Activated CD4-positive, CD25-positive, alpha-beta regulatory T cell (primary cell): ENCODE measurements at regions not wholly inside any gene's neighbourhood (a gene's known extent, or its start where the extent isn't known, plus 50 kb on each side); places are given as distances from the start of the nearest gene placed in this dataset.
"Not testable (repeated sequence)": the region's sequence is repeated elsewhere in the genome, so short reads cannot be mapped to it uniquely, and the experiment has no call there.

Experiments
- DNase-seq, 4 experiments: peaks; one replicate each; lab custom pipeline; 2025; lab: John Stamatoyannopoulos, UW

DNA sequence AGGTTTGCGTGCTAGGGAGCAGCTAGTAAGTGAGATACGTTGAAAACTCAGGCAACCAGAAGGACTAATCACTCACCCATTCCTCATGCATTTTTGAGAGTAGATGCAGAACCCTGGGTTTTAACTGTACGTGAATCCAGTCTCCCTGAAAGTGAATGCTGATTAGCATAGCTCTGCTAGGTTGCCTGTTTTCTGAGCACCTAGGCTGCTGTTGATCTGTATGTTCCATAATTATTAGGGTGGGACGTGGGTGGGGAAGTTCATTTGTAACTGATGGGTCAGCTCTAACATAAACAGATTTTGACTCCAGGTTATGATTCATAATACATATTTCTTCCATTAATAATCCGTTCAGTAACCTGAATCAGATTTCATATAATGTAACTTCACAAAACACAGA lies 379.0 kb upstream of the FANCL start:
- DNase-seq, result no peak

DNA sequence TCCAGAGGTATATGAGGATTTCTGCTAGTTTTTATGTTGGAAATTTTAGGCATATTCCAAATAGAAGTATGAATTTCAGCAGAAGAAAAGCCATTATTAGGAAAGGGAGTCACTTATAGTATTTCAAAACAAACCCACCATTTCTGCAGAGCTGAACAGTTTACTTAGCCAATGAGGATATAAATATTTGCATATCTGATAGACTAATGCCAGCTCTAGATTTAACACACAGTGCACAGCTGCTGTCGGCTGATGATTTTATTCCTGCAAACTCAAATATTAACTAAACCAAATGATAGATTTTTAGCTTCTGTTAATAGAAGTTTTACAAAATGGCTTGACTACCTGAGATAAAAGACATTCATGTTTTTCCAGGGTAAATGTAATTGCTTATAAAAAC lies 375.8 kb upstream of the FANCL start:
- DNase-seq, result no peak

DNA sequence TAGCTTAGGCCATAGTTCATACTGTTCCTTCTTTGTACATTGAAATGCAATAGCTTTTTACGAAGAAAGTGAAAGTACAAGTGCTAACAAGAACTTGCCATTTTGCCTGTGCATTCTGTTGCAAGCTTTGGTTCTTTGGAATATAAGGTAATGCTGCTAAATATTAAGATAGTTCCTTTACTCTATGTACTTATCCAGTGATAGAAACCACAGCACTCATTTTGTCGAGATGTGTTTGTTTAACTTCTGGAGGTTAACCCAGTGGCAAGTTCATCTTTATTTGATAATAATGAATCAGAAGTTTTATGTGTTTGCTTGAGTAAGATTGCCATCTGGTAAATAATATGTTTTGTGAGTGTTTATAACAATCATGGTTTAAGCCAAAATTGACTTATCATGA lies 373.1 kb upstream of the FANCL start:
- DNase-seq, result no peak

DNA sequence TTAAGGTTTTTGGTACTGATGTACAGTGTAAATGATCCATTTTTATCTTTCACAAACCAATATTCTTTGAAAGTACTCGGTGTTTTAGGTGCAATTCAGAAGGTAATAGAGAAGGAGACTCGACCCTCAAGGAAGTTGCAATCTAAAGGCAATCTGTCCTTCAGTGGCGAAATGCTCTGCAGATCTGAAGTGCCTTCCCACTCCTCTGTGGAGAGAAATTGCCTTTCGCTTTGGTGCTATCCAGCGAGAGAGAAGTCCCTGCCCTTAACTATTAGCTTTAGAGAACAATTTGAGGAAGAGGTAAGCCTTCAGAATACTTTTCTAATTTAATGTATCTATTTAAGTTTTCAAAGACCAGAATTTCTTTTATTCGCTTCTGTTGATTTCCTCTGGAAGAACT lies 371.8 kb upstream of the FANCL start:
- DNase-seq, result no peak

DNA sequence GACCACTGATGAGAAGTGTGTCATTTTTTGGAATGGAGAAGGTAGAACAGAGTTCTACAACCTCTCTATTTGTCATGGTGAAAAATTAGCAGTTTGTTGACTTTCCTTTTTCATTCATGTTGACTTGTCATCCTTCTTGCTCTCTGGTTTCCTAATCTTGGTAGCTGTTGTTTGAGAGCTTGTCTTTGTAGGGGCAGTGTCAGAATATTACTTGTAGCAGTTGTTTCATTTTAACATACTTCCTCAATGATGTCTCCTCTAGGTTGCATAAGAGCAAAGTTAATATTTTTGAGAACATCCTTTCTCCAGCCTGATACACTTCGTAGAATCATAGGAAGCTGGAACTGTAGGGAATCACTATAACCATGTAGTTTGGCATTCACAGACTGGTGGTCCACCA lies 368.2 kb upstream of the FANCL start:
- no peak for DNase-seq

DNA sequence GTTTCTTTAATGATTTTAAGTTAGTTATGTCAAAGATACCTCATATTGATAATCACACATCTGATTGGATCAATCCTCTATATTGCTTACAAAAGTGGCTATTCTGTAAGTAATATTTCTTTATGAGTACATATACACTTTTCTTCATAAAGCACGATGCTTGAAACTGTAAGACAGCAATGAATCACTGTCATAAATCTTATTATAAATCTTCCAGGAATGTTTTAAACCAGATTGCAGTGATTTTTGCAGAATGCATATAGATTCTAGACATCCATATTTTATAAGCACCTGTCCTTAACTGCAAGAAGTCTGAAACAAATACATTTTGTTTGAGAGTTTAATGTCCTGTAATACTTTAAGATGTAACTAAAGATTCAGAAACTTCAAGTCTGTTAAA lies 367.0 kb upstream of the FANCL start:
- no peak for DNase-seq

DNA sequence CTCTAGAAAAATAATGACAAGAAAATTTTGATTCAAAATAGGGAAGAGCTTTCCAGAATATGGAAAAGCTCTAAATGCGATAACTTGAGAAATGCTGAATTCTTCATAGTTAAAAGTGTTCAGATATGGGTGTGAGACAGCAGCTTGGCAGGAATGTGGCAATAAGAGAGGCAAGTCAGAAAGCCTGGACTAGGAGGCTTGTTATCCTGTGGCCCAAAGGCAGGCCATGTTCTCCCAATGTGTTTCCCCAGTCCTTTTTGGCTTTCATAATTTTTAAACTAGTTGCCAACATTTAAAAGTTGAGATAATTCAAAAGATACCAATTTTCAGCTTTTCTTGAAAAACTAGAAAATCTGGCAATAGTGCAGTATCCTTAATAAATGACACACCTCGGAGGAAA lies 366.3 kb upstream of the FANCL start:
- no peak for DNase-seq

DNA sequence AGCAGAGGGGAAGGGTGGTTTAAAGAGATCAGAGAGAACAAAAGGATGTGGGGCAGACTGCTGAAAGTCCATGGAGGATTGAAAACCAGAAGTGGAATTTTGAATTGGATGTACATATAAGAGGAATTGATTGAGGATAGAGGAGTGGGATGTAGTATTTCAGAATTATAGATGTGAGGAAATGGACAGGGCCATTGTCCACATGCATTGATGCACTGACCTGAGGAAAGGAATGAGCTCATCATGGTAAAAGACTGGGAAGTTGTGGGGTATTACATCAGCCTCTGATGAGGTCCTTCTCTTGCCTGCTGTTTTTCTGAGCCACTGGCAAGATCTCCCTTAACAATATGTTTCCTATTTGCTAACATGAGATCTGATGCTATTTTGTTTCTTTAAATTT lies 365.7 kb upstream of the FANCL start:
- no peak for DNase-seq

DNA sequence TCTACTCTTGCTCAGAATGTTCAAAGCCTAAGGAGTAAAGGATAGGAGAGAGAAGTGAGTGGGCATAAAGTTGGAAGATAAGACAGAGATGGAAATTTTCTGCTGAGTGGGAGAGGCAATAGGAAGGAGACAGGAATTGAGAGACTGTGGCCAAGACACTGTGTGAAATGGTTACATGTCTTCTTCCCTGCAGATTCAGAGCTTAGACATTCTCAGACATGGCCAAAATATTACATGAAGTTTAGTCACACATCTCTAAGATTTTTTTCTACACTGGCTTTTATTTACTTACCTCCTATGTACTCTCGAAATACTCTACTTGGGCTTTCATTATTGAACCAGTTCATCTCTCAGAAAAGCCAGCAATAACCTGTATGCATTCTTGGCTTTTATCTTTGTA lies 363.0 kb upstream of the FANCL start:
- DNase-seq, result no peak

DNA sequence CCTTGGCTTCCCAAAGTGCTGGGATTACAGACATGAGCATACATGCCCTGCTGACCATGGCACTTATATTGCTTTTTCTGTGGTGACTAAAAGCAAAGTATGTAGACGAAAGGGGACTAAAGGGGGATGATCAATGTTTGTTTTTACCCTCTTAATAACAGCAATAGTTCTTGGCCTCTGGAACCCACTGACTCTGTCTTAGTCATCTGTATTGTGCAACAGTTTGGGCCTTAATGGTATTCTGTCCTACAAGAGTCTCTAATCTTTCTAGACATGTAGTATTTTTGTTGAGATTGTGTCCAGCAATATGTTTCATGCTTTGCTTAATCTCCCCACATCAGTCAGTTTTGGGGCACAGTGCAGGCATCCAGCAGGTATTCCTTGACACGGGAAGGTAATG lies 359.9 kb upstream of the FANCL start:
- DNase-seq, result no peak

DNA sequence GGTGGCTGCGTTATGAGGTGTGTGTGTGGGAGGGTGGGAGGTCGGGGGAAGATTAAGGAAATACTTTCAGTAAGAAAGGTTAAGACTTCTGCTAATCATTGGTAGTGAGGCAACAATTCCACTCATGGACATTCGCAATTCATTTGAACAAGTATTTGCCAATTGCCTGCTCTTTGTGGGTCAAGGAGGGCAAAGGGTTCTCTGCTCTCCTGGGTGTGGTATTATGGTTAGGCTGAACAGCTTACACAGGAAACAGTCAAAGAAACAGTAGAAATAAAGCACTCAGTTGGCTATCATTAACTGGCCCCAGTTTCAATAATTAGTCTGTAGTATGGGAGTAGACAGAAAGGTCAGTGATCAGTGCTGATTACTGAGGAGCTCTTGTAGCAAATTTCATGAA lies 357.0 kb upstream of the FANCL start:
- DNase-seq, result no peak

DNA sequence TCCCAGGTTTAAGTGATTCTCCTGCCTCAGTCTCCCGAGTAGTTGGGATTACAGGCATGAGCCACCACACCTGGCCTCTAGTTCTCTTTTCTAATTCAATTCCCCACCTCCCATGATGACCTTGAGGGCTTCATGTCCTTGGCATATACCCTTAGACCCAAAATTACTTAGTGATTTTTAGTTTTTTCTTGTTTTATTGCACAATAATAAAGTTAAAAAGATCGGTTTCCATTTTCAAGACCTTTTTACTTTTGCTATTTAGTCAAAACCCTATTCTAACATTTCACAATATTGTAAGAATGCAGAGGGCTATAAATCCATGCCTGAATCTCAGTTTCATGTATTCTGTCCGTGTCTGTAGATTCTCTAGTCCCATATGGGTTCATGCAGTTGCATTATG lies 354.6 kb upstream of the FANCL start:
- no peak for DNase-seq

DNA sequence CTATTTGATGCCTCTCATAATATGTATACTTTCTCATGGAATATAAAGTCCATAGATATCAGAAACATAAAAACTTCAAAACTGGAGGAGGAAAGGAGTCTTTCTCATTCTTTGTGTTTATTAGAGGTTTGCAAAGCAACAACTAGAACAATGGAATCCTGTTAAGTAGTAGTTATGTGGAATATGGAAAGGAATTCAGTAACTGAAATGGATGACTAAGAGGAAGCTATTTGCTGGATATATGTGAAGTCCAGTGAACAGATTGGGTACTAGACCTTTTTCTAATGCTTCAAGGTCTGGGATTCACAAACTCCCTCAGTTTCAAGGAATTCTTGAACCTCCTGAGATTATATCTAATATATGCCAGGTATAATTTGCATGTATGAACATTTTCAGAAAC lies 353.6 kb upstream of the FANCL start:
- no peak for DNase-seq

DNA sequence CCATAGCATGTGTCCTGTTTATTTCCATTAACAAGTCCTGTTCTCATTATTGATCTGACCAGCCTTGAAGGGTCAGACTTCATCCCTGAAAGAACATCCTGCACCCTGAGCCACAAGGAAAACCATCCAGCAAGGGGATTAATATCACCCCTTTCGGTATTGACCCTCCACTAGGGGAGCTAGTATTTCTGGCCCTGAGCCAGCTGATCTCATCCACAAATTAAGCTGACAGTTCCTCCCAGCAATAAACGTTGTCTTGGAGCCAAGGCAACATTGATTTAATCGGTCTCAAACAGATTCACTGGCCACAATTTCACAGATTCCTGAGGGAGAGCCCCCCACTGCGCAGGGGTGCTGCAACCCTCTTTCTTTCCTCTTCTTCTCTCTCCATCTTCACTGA lies 353.1 kb upstream of the FANCL start:
- no peak for DNase-seq

DNA sequence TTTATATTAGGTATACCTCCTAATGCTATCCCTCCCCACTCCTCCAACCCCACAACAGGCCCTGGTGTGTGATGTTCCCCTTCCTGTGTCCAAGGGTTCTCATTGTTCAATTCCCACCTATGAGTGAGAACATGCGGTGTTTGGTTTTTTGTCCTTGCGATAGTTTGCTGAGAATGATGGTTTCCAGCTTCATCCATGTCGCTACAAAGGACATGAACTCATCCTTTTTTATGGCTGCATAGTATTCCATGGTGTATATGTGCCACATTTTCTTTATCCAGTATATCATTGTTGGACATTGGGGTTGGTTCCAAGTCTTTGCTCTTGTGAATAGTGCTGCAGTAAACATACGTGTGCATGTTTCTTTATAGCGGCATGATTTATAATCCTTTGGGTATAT lies 345.1 kb upstream of the FANCL start:
- not testable (repeated sequence) for DNase-seq

DNA sequence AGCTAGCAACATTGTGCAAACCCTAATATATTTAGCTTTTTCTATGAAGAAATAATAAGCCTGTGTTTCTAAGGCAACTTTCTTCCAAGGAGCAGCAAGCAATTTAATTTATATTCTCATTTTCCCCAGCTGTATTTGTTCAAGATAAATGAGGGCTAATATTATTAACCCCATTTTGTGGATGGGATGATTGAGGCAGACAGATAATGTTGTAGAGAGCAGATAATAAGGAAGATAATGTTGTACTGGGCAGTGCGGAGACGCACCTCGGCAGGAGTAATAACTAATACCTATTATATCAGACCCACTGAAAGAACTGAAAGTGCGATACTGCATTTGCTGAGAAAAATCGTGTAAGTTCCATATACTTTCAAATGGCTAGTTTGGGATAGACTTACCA lies 344.1 kb upstream of the FANCL start:
- DNase-seq, result no peak

DNA sequence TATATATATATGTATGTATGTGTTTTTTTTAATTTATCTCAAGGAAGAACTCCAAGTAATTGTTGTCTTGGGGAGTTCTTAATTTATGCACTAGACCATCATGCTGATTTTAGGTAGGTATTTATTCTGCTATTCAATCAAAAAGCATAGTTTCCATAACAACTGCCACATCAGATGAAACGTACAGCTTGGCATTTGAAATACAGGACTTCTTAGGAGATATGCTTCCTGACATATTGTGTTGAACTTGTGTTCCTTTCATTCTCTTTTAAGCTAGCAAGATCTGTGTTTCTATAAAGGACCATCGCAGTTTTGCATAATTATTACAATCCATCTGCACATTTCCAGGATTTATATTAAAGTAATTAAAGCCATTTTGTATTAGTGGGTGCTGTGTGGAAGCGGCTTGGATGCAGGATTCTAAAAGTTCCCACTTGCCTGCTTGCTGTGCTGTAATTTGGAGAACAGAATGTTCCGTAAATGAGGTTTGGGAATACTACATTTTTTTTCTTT lies 343.5 kb upstream of the FANCL start:
- DNase-seq, result no peak

DNA sequence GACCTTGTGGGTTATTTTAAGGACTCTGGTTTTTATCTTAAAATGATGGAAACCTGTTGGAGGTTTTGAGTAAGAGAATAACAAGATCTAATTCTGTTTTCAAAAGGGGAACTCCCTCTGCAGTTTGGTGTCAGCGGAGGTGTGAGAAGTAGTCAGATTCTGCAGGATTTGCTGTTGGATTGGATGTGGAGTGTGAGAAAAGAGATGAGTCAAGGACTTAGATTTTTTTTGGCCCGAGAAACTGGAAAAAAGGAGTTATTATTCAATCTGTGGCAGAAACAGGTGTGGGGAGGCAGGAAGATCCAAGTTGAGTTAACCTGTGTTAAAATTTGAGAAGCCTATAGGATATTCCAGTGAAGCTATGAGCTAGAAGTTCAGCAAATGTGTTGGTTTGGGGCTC lies 337.2 kb upstream of the FANCL start:
- no peak for DNase-seq

DNA sequence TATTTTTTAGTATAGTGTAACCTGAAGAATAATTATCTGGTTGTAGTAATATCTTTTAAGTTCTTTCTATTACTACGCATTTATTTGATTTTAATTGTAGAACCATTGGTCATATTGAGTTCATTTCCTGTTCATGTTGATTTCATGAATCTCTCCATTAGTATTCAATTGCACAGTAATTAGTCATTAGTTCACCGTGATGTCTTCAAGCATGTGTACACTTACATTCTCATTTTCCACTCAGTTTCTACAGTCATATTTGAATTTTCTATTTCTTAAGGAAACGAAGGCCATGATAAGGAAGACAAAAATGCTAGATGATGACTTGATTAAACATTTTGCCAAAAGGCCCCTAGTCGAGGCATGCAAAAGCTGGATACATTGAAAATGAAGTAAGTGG lies 333.7 kb upstream of the FANCL start:
- no peak for DNase-seq

DNA sequence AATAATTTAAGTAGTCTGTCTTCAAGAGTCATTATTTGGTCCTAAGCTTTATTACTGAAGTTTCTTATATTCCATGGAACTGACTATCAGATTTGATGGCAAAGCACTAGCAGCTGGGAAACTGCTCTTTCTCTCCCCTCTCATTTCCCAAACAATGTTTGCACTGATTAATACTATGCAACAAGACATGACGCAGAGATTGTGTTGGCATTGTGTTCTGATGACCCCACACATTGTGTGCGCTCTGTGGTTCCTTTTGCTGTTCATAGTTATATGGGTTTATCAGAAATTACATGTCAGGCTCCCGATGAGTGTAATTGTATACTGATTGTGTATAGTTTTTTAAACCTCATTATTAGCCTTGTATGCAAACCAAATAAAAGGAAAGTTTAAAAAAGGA lies 331.6 kb upstream of the FANCL start:
- no peak for DNase-seq

DNA sequence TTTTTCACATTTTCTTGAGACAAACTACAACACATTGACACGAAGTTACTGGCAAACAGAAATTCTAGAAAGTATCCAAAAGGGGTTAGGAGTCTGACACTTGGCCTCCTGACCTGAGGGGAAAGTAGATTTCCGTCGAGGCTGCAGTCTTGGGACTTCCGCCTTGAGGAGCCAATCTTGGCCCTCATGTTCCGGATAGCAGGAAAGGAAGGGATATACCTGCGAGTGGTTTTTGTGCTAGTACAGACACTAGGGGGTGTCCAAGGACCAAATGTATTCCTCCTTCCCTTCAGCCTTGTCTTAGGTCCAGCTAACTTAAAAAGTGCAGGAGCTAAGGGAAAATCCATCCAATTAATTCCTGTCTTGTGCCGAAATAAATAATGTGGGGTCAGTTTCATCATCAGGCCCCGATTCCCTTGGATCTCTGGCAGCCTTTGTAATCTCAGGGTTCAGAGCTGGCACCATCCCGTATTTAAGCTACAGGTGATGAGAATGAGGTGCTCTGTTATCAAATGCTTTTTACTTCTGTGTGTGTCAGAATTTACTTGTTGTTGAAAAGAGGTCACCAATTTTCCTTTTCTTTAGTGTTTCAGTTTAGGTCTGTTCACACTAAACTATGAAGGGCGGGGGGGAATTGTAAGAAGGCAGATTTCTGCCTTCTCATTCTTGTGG lies 330.2 kb upstream of the FANCL start:
- DNase-seq, result no peak

DNA sequence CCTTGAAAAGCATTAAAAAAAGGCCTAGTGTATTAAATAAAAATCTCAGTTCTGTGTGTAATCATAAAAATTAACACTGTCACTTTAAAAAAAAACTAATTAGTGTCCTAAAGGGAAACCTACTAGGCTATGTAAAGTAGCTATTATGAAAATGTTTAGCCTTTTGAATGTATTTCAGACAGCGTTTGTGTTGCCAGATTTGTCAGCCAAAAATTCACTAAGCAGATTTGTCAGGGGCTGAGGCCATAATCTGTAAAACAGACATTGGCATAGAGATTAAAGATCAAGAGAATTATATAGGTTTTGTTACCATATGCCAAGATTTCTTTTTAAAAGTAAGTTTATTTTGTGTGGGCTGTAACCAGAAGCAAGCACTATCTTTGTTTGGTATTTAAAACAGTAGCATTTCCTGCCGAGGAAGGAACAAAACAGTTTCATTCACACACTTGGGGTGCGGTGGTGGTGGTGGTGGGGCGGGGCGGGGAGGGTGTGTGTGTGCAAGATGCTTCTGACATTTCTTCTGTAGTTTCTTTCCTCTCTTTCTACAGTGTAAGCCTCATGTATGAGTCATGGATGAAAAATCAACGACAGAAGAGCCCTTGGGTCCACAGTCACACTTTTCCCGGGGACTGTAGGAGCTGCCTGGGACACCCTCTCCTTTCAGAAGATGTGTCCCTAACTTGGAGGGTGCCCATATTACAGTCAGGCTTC lies 328.5 kb upstream of the FANCL start:
- no peak for DNase-seq

DNA sequence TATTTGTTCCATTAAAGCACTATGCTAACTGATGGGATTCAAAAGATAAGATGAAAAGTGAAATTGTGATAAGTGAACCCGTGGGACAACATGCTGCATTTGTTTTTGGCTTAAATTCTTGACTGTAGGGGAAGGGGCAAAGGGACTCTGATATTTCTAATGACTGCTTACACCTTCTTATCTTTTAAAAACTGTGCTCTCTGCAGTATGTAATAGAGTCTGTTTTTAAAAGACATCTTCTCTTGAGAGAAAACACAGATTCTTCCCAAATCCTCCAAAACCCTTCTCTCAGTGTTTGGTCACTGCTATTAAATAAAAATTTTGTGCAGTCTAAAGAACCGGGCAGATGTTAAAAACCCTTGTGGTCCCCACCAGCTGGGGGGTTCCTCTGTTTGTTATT lies 327.8 kb upstream of the FANCL start:
- no peak for DNase-seq

DNA sequence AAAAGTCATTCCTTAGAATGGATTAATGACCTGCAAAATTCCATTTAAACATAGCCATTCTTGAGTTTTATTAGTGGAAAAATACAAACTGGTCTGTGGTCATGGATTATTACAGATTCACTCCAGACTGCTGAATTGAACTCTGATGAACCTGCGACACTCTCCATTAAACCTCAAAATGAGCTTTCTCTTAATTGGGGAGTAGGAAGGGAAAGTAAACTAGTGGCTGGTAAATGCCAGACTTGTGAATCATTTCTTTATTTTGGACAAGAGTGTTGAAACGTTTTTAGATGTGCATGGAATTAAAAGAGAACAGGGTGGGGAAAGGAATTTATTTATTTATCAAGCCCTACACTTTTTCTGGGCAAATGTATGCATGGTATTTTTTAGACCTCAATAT lies 321.2 kb upstream of the FANCL start:
- no peak for DNase-seq
